Esophagus muscularis mucosa (tissue), 4 donors: ENCODE measurements at regions not wholly inside any gene's neighbourhood (a gene's known extent, or its start where the extent isn't known, plus 50 kb on each side); places are given as distances from the start of the nearest gene placed in this dataset.

Experiments
- DNase-seq: peaks from one replicate; pipeline ENCODE4 v3.0.0-alpha.2; 2017; ENCODE audit errors: extremely low spot score
- H3K27ac ChIP-seq, 4 donors: fragments of 200-600 bp; sonication (generic); replicated peaks in 1 of 4; 1 replicate in 3 of 4; 2 replicates in 1 of 4; pipeline ENCODE4 v1.5.1; 2016 to 2019; ENCODE audit warnings: mild to moderate bottlenecking in 1 of 4
- H3K27me3 ChIP-seq, 4 donors: fragments of 200-600 bp; sonication (generic); one replicate each; pipeline versions ENCODE4 v1.5.1 to v1.6.0; 2016 to 2019
- H3K36me3 ChIP-seq, 4 donors: fragments of 200-600 bp; sonication (generic); one replicate each; pipeline ENCODE4 v1.5.1; 2016 to 2019
- H3K4me1 ChIP-seq, 4 donors: fragments of 200-600 bp; sonication (generic); one replicate each; pipeline ENCODE4 v1.5.1; 2016 to 2019
- H3K4me3 ChIP-seq, 4 donors: fragments of 200-600 bp; sonication (generic); 1 replicate in 2 of 4; 2 replicates in 2 of 4; pipeline ENCODE4 v1.5.1; 2016 to 2019; ENCODE audit warnings: mild to moderate bottlenecking in 4 of 4, moderate library complexity in 1 of 4
- H3K9me3 ChIP-seq, 4 donors: fragments of 200-600 bp; sonication (generic); 1 replicate in 3 of 4; 2 replicates in 1 of 4; pipeline ENCODE4 v1.5.1; 2016 to 2019
- EP300 ChIP-seq: sonication (generic); formaldehyde crosslinking; IDR thresholded peaks from one replicate; pipeline ENCODE4 v1.6.1; 2017; ENCODE audit warnings: antibody characterized with exemption
- POLR2A ChIP-seq: fragments of 450-650 bp; IDR thresholded peaks from one replicate; pipeline ENCODE4 v1.6.1; 2017; ENCODE audit warnings: antibody characterized with exemption, moderate library complexity, mild to moderate bottlenecking, low read depth
- POLR2AphosphoS5 ChIP-seq, 2 donors: sonication (generic); formaldehyde crosslinking; IDR thresholded peaks; one replicate each; pipeline ENCODE4 v1.6.1; 2017; ENCODE audit warnings: antibody characterized with exemption in 2 of 2
- WGBS: methylation state at CpG from one replicate; pipeline ENCODE4 v1.1.5; 2018; 5-methylcytosine and 5-hydroxymethylcytosine counted together
- intact Hi-C: fragments of 100-400 bp; cut with DNase I; formaldehyde crosslinking; loops from one replicate; pipeline ENCODE4 v1.15.1; 2023
- TF ChIP-seq, protein P1 (sequence below), 3 experiments: fragments of 200-600 bp in 2 of 3; fragments of 450-650 bp in 1 of 3; sonication (generic) in 2 of 3; IDR thresholded peaks; one replicate each; pipeline ENCODE4 v1.5.1; 2017 to 2019; ENCODE audit warnings: antibody characterized with exemption in 3 of 3, mild to moderate bottlenecking in 2 of 3, moderate library complexity in 1 of 3

GRCh38 chr2:51888120-51888519 is 856.2 kb upstream of the NRXN1 start:
- Histone ChIP-seq H3K4me3 (no peak overlapping the region), H3K36me3 (no peaks in the 10 kb centered on the region), H3K9me3 (peaks cover 0 to 3% (median 0%) of the 10 kb centered on the region in 4 donors), H3K27me3 (no peaks in the 10 kb centered on the region), H3K4me1 (no peaks in the 10 kb centered on the region), H3K27ac (no peak overlapping the region)
- intact Hi-C loops = no loop called here
- 64% methylated on average over 1 of the region's 1 CpG for WGBS
- TF ChIP-seq EP300 (no peak), POLR2AphosphoS5 (IDR thresholded peaks at IDR 0.05) (no peak), POLR2A (no peak)
- TF ChIP-seq, protein P1, sequence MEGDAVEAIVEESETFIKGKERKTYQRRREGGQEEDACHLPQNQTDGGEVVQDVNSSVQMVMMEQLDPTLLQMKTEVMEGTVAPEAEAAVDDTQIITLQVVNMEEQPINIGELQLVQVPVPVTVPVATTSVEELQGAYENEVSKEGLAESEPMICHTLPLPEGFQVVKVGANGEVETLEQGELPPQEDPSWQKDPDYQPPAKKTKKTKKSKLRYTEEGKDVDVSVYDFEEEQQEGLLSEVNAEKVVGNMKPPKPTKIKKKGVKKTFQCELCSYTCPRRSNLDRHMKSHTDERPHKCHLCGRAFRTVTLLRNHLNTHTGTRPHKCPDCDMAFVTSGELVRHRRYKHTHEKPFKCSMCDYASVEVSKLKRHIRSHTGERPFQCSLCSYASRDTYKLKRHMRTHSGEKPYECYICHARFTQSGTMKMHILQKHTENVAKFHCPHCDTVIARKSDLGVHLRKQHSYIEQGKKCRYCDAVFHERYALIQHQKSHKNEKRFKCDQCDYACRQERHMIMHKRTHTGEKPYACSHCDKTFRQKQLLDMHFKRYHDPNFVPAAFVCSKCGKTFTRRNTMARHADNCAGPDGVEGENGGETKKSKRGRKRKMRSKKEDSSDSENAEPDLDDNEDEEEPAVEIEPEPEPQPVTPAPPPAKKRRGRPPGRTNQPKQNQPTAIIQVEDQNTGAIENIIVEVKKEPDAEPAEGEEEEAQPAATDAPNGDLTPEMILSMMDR (IDR thresholded peaks at IDR 0.05) = no peak
- no peak for DNase-seq

- intact Hi-C loops = no loop called here
- Histone ChIP-seq H3K36me3 (no peaks in the 10 kb centered on the region), H3K4me1 (no peaks in the 10 kb centered on the region), H3K9me3 (peaks cover 0 to 29% (median 13%) of the 10 kb centered on the region in 4 donors), H3K27ac (no peak overlapping the region), H3K4me3 (no peak overlapping the region), H3K27me3 (no peaks in the 10 kb centered on the region)
- no peak for TF ChIP-seq EP300
- TF ChIP-seq POLR2A = no peak
- TF ChIP-seq, protein P1 (IDR thresholded peaks at IDR 0.05) = no peak
- TF ChIP-seq POLR2AphosphoS5 (IDR thresholded peaks at IDR 0.05) = no peak
- 87% methylated on average over 3 of the region's 3 CpGs for WGBS
- no peak for DNase-seq
These were observed 849.7 kb upstream of the NRXN1 start for GRCh38 chr2:51881673-51882072.

- Histone ChIP-seq H3K27ac (no peak overlapping the region), H3K4me1 (no peaks in the 10 kb centered on the region), H3K4me3 (no peak overlapping the region), H3K27me3 (no peaks in the 10 kb centered on the region), H3K9me3 (peaks cover 0 to 42% (median 21%) of the 10 kb centered on the region in 4 donors), H3K36me3 (no peaks in the 10 kb centered on the region)
- WGBS = 84% methylated on average over 1 of the region's 1 CpG
- intact Hi-C loops = no loop called here
- no peak for DNase-seq
- no peak for TF ChIP-seq EP300
- no peak for TF ChIP-seq POLR2A
- TF ChIP-seq, protein P1 (IDR thresholded peaks at IDR 0.05) = no peak
- TF ChIP-seq POLR2AphosphoS5 (IDR thresholded peaks at IDR 0.05) = no peak
These were observed 848.2 kb upstream of the NRXN1 start for GRCh38 chr2:51880153-51880552.

- Histone ChIP-seq H3K27me3 (no peaks in the 10 kb centered on the region), H3K4me3 (no peak overlapping the region), H3K4me1 (no peaks in the 10 kb centered on the region), H3K36me3 (no peaks in the 10 kb centered on the region), H3K9me3 (no peaks in the 10 kb centered on the region), H3K27ac (no peak overlapping the region)
- no peak for DNase-seq
- no peak for TF ChIP-seq POLR2A
- TF ChIP-seq, protein P1 (IDR thresholded peaks at IDR 0.05) = no peak
- no peak for TF ChIP-seq EP300
- no peak for TF ChIP-seq POLR2AphosphoS5 (IDR thresholded peaks at IDR 0.05)
- WGBS = 85% methylated on average over 2 of the region's 2 CpGs
- intact Hi-C loops = no loop called here
These were observed 834.4 kb upstream of the NRXN1 start for GRCh38 chr2:51866361-51866760.

- no peaks in the 10 kb centered on the region for H3K27me3 ChIP-seq
- TF ChIP-seq EP300 (no peak), POLR2AphosphoS5 (IDR thresholded peaks at IDR 0.05) (no peak), POLR2A (no peak)
- TF ChIP-seq, protein P1 (IDR thresholded peaks at IDR 0.05) = no peak
- H3K36me3 ChIP-seq = no peaks in the 10 kb centered on the region
- intact Hi-C loops = no loop called here
- 91% methylated on average over 1 of the region's 1 CpG for WGBS
- no peak for DNase-seq
- H3K4me3 ChIP-seq = no peak overlapping the region
- peaks cover 0 to 6% (median 0%) of the 10 kb centered on the region in 4 donors for H3K9me3 ChIP-seq
- no peaks in the 10 kb centered on the region for H3K4me1 ChIP-seq
- H3K27ac ChIP-seq = no peak overlapping the region
These were observed 827.3 kb upstream of the NRXN1 start for GRCh38 chr2:51859260-51859659.
